Choroid plexus epithelial cell (primary cell): ENCODE measurements at regions not wholly inside any gene's neighbourhood (a gene's known extent, or its start where the extent isn't known, plus 50 kb on each side); places are given as distances from the start of the nearest gene placed in this dataset.

Experiments
- DNase-seq: peaks from one replicate; pipeline ENCODE4 v3.0.0-alpha.2; 2010; ENCODE audit warnings: low read depth
- H3K4me3 ChIP-seq: 2 replicates; pipeline ENCODE4 v1.5.1; 2011; ENCODE audit warnings: low read depth, mild to moderate bottlenecking, control low read depth, low read length, moderate library complexity
- TF ChIP-seq, protein P1 (sequence below): conservative IDR thresholded peaks from 2 replicates; pipeline ENCODE4 v1.5.1; 2011; ENCODE audit warnings: low read depth, mild to moderate bottlenecking, control low read depth, inconsistent platforms, low read length, moderate library complexity

DNA sequence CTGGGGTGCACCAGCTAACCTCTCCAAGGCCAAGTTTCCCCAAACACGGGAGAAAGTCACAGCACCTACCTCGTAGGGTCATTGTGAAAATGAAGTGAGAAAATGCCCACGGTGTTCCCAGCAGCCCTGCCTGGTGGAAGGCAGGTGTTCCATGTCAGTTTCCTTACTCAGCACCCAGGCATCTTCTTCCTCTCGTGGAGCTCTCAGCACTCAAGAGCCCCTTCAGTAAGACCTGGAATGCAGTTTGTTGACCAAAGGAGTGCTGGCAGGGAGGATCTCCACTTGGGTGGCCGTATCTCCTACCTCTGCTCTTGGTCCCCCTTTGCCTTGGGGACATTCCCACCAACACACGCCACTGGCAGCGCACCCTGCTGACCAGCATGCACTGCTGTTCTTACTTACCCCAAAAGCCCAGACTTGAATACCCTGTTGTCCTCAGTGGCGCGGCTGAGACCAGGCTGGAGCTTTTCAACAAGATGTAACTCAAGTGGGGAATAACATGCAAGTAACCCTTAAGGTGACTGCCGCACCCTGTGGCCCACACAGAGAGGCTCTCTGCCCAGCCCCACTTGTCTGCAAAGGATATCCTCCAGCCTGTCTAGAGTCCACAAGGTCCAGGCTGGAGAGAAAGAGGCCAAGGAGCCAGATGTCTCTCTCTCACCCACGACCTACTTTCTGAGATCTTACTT is 201.2 kb upstream of the TMEM45B start:
- no peak overlapping the region for H3K4me3 ChIP-seq
- TF ChIP-seq, protein P1, sequence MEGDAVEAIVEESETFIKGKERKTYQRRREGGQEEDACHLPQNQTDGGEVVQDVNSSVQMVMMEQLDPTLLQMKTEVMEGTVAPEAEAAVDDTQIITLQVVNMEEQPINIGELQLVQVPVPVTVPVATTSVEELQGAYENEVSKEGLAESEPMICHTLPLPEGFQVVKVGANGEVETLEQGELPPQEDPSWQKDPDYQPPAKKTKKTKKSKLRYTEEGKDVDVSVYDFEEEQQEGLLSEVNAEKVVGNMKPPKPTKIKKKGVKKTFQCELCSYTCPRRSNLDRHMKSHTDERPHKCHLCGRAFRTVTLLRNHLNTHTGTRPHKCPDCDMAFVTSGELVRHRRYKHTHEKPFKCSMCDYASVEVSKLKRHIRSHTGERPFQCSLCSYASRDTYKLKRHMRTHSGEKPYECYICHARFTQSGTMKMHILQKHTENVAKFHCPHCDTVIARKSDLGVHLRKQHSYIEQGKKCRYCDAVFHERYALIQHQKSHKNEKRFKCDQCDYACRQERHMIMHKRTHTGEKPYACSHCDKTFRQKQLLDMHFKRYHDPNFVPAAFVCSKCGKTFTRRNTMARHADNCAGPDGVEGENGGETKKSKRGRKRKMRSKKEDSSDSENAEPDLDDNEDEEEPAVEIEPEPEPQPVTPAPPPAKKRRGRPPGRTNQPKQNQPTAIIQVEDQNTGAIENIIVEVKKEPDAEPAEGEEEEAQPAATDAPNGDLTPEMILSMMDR: no peak
- no peak for DNase-seq

DNA sequence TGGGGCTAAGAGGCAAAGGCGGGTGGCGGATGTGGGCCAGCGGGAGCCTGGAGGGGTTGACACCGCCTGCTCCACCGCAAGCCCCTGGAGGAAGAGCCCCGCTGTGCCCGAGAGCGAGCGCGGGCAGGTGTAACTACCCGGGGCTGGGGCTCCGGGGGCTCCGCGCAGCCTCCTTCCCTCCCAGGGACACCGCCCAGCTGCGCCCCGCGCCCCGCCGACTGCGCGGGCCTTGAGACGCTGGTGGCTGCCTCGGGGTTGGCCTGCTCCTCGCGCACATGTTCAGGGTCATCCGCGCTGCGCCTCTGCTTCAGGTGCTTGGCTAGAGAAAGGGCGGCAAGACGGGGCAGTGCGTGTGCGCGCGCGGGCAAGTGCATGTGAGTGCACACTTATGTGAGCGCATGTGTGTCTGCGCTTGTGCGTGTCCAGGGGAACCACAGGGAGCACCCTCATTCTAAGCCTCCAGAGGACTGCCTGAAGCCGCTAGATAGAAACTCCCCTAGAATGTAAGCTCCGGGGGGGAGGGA is 197.5 kb upstream of the TMEM45B start:
- TF ChIP-seq, protein P1: no peak
- no peak for DNase-seq
- no peak overlapping the region for H3K4me3 ChIP-seq

DNA sequence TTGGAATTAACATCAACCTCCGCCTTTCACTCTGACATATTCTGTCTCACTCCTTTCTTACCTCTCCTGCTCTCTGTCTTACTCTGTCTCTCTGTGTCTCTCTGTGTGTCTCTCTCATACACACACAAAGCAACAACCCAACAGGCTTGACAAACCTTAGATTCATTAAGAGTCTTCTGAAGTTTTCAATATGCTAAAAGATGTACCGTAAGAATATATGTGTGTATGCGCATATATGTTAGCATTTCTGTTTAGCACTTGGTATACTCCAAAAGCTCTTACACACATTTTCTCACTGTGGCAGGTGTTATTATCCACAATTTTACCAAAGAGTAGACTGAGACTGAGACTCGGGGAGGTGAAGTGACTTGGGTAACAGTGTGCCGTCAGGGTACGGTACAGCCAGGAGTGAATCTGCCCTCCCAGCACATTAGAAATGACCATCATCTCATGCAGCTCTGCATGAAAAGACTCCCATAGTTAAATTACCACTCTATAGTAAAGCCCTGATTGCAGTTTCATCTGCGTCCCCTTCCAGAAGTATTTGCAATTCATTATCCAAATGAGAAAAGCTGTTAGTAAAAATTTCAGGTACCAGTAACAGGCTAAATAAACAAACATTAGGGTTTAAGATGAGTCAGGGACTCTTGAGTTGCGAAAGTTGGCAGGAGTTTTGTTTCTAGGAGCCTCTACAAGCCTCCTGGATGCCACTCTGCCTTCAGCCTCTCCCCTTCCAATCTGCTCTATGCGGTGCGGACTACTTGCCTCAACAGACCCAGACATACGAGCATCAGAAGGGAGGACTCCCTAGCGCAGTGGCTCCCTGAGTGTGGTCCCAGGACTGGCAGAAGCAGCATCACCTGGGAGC is 195.2 kb upstream of the TMEM45B start:
- TF ChIP-seq, protein P1: no peak
- no peak overlapping the region for H3K4me3 ChIP-seq
- DNase-seq: peak; percentile 41

DNA sequence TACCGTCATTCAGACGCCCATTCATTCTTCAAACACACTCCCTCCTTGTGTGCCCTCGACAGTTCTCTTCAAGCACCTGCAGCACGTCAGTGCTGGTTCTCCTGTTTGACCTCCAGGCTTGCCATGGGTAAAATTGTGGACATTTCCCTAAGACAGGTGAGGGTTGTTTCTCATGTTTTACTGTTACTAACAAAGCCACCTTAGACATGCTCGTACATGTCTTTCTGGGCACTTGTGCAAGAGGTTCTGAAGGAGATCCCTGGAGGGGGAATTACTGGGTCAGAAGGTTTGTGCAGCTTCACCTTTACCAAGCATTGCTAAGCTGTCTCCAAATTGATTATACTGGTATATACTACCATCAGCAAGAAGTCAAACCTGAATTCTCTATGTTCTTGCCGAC is 189.7 kb upstream of the TMEM45B start:
- TF ChIP-seq, protein P1: no peak
- H3K4me3 ChIP-seq: no peak overlapping the region
- no peak for DNase-seq

DNA sequence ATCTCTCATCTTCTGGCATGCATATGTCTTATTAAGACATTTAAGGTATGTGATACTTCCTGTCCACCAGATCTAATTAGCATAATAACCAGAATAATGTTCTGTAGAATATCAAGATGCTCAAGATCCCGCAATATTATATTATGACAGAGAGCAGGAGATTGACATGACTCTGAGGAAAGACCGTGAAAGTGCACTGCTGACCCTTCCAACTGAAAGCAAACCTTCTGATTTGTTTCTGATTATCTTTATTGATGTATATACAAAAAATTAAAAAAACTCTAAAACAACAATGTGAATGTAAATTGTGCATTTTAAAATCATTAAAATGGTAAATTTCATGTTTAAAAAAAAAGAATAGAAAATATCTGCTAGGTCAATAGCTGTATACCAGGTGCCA is 184.4 kb upstream of the TMEM45B start:
- DNase-seq: no peak

DNA sequence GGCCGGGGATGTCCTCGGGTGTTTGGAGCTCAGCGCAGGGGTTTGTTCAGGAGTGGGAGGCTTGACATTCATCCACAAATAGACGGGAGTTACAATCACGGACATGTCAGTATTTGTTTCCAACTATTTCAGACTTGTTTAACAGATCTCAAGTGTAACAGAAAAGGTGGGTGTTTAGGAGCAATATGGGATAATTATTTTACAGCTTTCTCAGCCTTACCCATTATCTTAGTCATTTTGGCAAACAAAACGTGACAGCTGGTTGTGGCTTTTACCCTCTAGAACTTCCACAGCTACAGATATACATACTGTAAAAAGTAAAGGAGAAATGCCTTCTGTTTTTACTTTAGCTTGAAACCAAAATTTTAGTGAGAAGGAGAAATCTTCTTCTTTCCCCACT is 178.7 kb upstream of the TMEM45B start:
- no peak overlapping the region for H3K4me3 ChIP-seq
- TF ChIP-seq, protein P1: no peak

More for the DNA sequence above, 184.4 kb upstream of the TMEM45B start:
- H3K4me3 ChIP-seq: no peak overlapping the region
- TF ChIP-seq, protein P1: no peak

More for the DNA sequence above, 178.7 kb upstream of the TMEM45B start:
- DNase-seq: no peak
